GM18507 (cell line): ENCODE measurements at regions not wholly inside any gene's neighbourhood (a gene's known extent, or its start where the extent isn't known, plus 50 kb on each side); places are given as distances from the start of the nearest gene placed in this dataset.
"Not testable (repeated sequence)": the region's sequence is repeated elsewhere in the genome, so short reads cannot be mapped to it uniquely, and the experiment has no call there.

Source experiments
- DNase-seq: peaks from one replicate; pipeline ENCODE4 v3.0.0; 2011; ENCODE audit warnings: low read depth; ENCODE audit not compliant: insufficient read length; ENCODE audit errors: extremely low spot score
- FAIRE-seq: peaks from 2 replicates; lab custom pipeline; 2011; peaks lifted over from hg19 to GRCh38; lab: Jason Lieb, UNC

DNA sequence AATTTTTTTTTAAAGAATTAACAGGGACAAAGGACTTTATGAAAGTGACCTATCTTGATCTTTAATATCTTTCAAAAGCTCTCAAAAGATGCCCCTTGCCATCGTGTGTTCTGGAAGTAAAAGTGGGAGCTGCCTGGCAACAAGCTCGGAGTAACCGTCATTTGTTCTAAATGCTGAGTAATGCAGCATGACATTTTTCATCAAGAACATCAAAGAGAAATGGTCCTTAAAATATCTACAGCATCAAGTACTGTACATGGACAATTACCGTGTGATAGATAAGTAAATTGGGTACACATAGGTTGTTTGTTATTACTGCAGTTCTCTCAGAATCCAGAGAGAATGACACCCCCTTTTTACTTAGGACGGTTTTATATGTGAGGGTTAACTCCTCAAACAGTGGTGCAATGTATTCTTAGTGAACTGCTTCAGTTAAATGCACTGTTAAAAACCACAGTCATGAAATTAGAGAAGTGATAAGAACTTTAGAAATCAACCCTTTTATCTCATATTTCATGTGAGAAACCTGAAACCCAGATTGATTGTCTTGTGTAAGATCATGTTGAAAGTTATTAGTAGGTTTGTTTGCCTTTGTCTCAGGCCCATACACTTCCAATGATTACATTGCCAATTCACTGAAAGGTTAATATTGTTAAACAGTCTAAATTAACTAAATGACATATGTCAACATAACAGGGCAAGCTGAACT lies 90.6 kb upstream of the HNMT start:
- FAIRE-seq (peak; percentile 12), DNase-seq (no peak)

DNA sequence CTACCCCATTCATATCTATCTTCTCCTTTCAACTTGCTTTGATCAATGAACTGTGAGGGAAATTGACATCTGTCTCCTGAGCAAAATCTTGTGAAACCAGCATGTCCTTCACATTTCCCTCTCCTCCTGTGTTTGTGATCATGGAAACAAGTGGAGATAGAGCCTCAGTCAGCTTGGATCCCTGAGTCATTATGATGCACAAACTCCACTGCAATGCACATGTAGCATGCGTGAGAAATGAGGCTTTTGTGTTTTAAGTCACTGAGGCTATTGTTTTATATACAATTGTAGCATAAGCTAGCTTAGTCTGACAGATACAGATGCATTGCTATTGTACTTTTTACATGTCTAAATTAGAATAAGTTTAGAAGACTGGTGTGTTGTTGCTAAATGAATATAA lies 85.2 kb upstream of the HNMT start:
- FAIRE-seq: no peak
- DNase-seq: no peak

DNA sequence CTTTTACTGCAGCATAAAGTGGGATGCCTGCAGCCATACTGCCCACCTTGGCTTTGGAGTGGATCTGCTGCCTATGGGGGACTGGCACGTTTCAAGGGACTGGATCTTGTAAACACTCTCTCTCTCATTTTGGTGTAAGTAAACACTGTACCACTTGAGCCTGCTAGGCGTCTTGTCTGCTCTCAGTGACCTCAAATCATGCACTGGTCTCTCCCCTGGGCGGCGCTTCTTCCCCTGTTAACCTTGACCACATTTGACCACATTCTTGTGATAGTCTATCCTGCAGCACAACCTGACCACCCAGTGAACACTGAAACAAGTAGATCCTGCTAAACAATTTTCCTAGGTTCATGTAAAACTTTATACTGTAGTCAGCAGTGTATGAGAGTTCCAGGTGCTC lies 82.6 kb upstream of the HNMT start:
- FAIRE-seq (no peak), DNase-seq (no peak)

DNA sequence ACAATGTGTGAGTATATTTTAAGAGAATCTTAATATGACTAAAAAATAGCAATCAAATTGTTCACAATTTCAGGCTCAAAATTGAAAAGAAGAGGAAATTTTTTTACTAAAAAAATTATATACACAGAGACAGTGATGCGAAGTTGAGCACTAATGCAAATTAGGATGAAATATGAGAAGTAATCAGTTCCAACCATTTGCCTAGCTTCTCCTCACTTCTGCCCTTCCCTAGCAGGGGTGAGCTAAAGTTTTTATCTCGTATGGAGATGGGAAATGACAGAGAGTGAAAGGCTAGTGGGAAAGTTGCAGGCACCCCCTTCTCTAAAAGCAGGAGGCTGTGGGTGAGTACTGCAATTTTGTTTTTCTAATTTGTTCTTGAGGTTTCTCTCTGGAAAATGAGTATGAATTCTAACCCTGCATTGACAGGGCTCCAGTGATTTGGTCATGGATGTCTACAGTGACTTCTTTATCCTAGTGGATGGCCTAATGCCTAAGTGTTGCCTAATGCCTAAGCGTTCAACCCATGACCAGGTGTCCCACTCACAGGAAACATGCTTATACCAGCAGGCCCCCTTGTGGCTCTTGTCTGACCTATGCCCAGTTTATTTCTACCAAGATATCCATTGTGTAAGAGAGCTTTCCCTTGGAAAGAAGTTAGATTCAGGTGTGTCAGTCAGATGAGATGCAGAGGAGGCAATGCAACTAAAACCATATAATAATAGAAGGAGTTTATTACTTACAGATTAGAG lies 78.0 kb upstream of the HNMT start:
- no peak for DNase-seq
- no peak for FAIRE-seq

DNA sequence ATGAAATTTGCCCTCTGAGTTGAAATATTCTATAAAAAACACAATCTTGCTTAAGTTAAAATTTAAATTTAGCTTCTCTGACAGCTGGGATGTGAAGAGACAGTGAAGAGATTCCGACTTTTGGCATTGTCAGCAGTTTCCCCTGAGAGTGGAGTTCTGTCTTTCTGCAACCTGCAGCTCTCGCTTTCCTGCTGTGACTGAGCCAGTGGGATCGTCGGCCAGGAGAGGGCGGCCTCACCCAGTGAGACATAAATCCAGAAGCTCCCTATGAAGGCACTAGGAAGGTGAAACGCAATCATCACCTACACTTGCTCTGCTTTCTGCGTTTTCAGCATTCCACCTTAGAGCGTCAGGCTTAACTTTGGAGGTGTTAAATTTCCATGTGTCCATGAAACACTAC lies 75.4 kb upstream of the HNMT start:
- FAIRE-seq: no peak
- DNase-seq: no peak

DNA sequence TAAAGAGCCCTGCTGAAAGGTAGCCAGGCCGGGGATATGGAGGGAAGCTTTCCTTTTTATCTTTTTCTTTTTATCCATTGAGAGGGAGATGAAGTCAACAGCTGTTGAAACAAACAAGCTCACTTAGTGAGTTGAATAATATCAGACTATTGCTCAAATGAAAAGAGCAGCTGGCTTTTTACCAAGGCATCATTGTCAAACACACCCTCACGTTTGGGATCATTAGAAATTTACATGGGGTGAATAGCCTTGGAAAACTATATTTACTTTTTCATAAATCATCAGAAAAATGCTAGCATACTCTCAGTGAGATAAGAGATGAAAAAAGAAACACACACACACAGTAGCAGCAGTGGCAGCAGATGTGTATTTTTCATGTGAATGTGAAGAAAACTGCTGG lies 71.5 kb upstream of the HNMT start:
- no peak for DNase-seq
- FAIRE-seq: no peak

DNA sequence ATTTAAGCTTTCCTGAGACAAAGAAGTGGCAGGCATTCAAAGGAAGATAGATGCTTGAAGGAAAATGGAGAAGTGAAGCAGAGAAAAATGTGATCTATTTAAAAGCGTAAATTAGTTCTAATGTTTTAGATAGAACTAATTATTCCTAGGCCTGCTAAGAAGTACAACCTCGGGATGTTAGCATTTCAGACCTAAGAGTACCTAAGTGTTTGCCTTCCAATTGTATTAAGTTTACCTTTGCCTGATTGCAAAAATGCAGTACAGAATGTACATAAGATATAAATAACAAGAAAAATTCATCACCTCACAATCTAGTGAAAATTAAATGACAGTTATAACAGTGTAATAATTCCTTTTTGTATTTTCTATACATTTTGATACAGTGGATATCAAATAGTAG lies 71.1 kb upstream of the HNMT start:
- FAIRE-seq (no peak), DNase-seq (no peak)

DNA sequence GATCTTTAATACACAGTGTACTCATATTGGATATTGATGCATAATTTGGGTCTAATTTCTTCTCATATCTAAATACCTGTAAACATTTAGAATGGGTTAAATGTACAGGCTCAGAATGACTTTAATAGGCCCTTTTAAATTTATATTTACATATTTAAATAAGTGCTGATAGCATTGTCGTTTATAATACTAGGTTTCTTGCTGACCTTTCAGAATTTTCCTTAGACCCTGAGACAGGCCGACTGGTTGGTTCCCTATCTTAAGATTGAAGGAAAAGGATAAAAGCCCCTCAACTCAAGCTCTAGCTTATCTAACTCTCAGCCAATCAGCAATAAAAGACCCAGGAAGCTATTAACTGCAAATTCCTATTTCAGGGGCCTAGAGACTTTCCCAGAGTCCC lies 67.8 kb upstream of the HNMT start:
- no peak for FAIRE-seq
- no peak for DNase-seq

DNA sequence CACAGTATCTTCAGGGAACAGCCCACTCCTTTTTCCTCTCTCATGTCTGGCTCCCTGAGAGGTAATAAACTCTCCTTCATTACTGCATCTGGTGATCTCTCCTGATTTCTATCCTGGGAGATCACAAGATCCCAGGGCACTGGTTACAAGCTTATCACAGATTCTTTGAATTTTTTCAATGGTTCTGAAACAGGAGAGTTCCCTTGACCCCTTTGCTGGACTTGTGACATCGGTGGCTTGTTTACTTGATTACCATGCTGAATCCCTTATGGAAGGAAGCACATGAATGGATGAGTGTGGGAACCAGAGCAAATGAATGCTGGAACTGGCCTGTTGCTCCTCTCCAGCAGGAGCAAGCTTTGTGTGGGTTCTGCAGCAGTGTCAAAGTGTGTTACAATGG lies 67.2 kb upstream of the HNMT start:
- FAIRE-seq (no peak), DNase-seq (no peak)

DNA sequence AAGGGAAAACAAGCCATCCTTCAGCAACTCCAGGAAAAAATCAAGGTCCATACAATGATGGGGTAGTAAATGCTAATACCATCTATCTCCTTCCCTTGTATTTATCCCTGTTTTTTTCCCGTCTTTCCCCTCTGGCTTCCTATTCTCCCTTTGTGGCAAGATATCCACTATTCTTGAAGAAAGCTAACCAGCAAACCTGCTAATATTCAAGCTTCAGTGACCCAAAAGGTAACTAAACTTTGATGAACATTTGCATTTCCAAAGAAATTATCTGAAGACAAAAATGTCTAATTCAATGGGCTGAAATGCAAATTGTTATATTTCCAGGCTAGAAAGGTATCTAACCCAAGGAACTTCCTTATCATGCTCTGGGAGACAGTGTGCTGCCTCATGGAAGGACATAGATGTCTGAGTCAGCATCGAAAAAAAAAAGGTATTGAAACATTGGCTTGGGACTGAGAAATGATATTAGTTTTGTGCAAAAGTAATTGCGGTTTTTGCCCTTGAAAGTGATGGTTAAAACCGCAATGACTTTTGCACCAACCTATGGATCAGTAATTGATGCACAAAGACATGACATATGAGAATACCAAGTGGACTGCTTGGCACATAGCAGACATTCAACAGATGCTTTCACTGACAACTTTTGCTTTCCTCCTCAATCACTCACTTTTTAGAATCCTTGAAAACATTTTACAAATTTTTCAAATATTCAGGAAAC lies 63.7 kb upstream of the HNMT start:
- no peak for FAIRE-seq
- DNase-seq: no peak

DNA sequence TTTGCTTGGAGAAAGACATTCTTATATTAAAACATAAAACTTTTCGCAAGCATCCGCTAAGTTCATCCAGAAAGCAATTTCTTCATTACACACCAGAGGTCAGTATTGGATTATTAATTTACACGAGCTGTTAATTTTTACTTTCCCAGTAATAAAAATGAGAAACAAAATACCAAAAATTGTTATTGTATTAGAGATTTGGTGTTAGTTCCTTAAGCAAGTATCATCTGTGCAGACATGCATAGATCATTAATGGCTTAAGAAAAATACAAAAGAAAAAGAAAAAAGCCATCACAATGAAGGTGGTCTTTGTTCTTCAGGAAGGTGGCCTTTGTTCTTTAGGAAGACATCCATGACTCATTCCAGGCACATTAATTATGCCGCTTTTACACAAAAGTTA lies 53.6 kb upstream of the HNMT start:
- FAIRE-seq (no peak), DNase-seq (no peak)

DNA sequence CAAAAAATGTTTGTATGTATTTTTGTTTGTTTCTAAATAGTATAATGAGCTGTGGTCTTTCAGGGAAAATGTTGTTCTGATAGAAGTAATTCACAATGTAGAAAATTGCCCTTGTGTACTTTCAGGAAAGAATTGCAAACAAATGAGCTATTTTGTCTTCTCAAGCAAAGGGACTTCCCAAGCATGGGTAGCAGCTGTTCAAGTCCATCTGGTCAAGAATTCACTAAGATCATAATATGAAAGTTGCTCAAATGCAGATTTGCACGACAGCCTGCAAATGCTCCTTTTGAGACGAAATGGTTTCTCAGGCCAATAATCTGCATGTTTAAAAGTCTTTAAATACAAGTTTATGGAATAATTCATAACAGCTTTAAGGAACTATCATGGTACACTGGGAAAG lies 51.9 kb upstream of the HNMT start:
- no peak for DNase-seq
- no peak for FAIRE-seq

DNA sequence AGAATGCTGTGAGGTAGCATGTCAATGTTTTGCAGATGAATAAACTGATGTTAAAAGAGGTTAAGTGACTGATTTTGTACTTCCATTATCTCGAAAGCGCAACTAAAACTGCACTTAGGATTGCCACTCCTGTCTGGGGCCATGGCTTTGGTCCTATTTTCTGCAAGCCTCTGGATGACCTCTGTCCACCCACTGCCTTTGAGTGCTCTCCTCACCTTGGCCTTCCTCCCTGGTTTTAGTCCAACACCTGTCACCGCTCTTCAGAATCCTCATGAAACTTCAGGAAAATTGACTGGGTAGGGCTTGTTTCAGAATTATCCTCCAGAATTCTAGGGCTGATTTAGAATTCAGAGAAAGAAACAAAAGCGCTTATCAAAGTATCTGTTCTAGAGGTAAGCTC lies 51.1 kb upstream of the HNMT start:
- DNase-seq (no peak), FAIRE-seq (no peak)

DNA sequence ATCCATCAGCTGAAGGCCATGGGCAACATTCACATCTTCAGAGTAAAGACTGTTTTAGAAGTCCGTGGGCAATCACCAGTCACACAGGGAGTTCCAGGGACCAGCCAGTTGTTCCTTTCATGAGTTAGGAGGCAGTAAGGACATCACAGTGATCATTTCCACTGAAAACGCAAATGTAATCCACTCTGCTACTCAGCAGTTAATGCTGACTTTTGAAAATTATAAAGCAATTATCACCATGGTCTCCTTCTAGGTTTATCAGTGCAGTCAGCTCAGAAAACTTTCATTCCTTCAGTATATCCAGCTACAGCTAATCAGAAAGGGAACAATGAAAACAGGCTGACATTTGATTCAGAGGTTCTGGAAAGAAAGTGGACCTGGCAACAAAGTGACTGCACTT lies 50.6 kb upstream of the HNMT start:
- DNase-seq, FAIRE-seq: not testable (repeated sequence)
